HCT116 (cell line): ENCODE measurements at regions not wholly inside any gene's neighbourhood (a gene's known extent, or its start where the extent isn't known, plus 50 kb on each side); places are given as distances from the start of the nearest gene placed in this dataset.

Source experiments
- CTCF ChIP-seq, 3 experiments: fragments of 200-600 bp in 1 of 3; sonication (generic) in 1 of 3; IDR thresholded peaks in 2 of 3; conservative IDR thresholded peaks in 1 of 3; 2 replicates each; pipeline ENCODE4 v1.5.1; 2012 to 2017; ENCODE audit warnings: low read depth in 2 of 3, low read length in 2 of 3, antibody characterized with exemption in 1 of 3, borderline replicate concordance in 1 of 3, control low read depth in 1 of 3, mild to moderate bottlenecking in 1 of 3, mixed read lengths in 1 of 3, mixed run types in 1 of 3, moderate library complexity in 1 of 3; ENCODE audit not compliant: insufficient read depth in 1 of 3
- POLR2A ChIP-seq: IDR thresholded peaks from 2 replicates; pipeline ENCODE4 v1.7.0; 2011; ENCODE audit warnings: borderline replicate concordance; ENCODE audit not compliant: insufficient read depth, insufficient read length; ENCODE audit errors: extremely low read depth

GRCh38 chr15:99511531-99511865, 54.3 kb upstream of the MEF2A start:
- TF ChIP-seq CTCF (IDR thresholded peaks at IDR 0.05 in 2 of 3, conservative IDR thresholded peaks at IDR 0.05 in 1 of 3; ENCODE audit: borderline replicate concordance in 1 of 3, insufficient read depth in 1 of 3, low read depth in 2 of 3, low read length in 2 of 3) = no peak
- no peak for TF ChIP-seq POLR2A
